HepG2 (cell line): ENCODE measurements at regions not wholly inside any gene's neighbourhood (a gene's known extent, or its start where the extent isn't known, plus 50 kb on each side); places are given as distances from the start of the nearest gene placed in this dataset.

ENCODE experiments used
- ARID2 ChIP-seq: sonication (generic); formaldehyde crosslinking; IDR thresholded peaks from 2 replicates; pipeline ENCODE4 v1.8.1; 2022; ENCODE audit warnings: mild to moderate bottlenecking, missing genetic modification reagents, borderline replicate concordance
- BCL6 ChIP-seq: IDR thresholded peaks from 2 replicates; pipeline ENCODE4 v1.6.1; 2016; ENCODE audit warnings: missing genetic modification reagents, missing compliant biosample characterization
- DZIP1 ChIP-seq: sonication (generic); formaldehyde crosslinking; IDR thresholded peaks from 2 replicates; pipeline ENCODE4 v1.5.0; 2020; ENCODE audit warnings: mild to moderate bottlenecking, missing genetic modification reagents
- HNF4G ChIP-seq, 2 experiments: sonication (generic) in 1 of 2; formaldehyde crosslinking in 1 of 2; IDR thresholded peaks; 2 replicates each; pipeline versions ENCODE4 v1.4.0 to v1.6.1; 2011 to 2020; ENCODE audit warnings: borderline replicate concordance in 2 of 2, low read depth in 2 of 2, mild to moderate bottlenecking in 2 of 2, low read length in 1 of 2, missing genetic modification reagents in 1 of 2, moderate library complexity in 1 of 2
- NCOA1 ChIP-seq: sonication (generic); formaldehyde crosslinking; IDR thresholded peaks from 2 replicates; pipeline ENCODE4 v1.9.0; 2021; ENCODE audit warnings: missing genetic modification reagents
- RERE ChIP-seq: IDR thresholded peaks from 2 replicates; pipeline ENCODE4 v1.6.1; 2016; ENCODE audit warnings: low read depth, missing genetic modification reagents, missing compliant biosample characterization
- SALL1 ChIP-seq: sonication (generic); formaldehyde crosslinking; IDR thresholded peaks from 2 replicates; pipeline ENCODE4 v1.8.0; 2022; ENCODE audit warnings: mild to moderate bottlenecking, missing genetic modification reagents
- SP5 ChIP-seq: IDR thresholded peaks from 2 replicates; pipeline ENCODE4 v1.6.1; 2016; ENCODE audit warnings: low read depth, borderline replicate concordance
- ZNF574 ChIP-seq: sonication (generic); formaldehyde crosslinking; IDR thresholded peaks from 2 replicates; pipeline ENCODE4 v1.4.0; 2020; ENCODE audit warnings: missing genetic modification reagents
- TF ChIP-seq, protein P1 (sequence below): sonication (generic); formaldehyde crosslinking; IDR thresholded peaks from 2 replicates; pipeline ENCODE4 v1.4.0; 2020; ENCODE audit warnings: missing genetic modification reagents
- TF ChIP-seq, protein P2 (sequence below): sonication (generic); formaldehyde crosslinking; IDR thresholded peaks from 2 replicates; pipeline ENCODE4 v1.4.0; 2020; ENCODE audit warnings: missing genetic modification reagents

DNA sequence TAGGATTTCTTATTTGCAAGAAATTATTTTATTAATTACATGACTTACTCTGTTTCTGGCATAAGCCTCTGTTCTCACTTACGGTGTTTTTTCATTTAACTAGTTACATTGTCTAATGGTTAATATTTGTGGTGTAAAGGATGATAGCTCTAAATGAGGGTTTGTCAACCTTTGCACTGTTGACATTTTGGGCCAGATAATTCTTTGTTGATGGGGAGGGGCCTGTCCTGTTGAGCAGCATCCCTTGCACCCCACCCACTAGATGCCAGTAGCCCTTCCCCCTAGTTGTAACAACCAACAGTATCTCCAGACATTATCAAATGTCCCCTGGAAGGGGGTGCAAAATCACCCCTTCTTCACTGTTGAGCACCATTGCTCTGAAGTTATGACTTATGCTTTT is 83.6 kb upstream of the SLC44A3 start (continued):
- no peak for TF ChIP-seq ARID2 (CRISPR knock-in tag)
- TF ChIP-seq, protein P1, sequence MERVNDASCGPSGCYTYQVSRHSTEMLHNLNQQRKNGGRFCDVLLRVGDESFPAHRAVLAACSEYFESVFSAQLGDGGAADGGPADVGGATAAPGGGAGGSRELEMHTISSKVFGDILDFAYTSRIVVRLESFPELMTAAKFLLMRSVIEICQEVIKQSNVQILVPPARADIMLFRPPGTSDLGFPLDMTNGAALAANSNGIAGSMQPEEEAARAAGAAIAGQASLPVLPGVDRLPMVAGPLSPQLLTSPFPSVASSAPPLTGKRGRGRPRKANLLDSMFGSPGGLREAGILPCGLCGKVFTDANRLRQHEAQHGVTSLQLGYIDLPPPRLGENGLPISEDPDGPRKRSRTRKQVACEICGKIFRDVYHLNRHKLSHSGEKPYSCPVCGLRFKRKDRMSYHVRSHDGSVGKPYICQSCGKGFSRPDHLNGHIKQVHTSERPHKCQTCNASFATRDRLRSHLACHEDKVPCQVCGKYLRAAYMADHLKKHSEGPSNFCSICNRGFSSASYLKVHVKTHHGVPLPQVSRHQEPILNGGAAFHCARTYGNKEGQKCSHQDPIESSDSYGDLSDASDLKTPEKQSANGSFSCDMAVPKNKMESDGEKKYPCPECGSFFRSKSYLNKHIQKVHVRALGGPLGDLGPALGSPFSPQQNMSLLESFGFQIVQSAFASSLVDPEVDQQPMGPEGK (CRISPR knock-in tag), result peak; percentile 74
- peak; percentile 39; the same call in 1 of the 2 replicates for TF ChIP-seq HNF4G (IDR thresholded peaks at IDR 0.05; ENCODE audit: borderline replicate concordance, low read depth, low read length)
- no peak for TF ChIP-seq HNF4G (CRISPR knock-in tag; IDR thresholded peaks at IDR 0.05; ENCODE audit: borderline replicate concordance, low read depth)
- no peak for TF ChIP-seq NCOA1 (CRISPR knock-in tag)
- peak; percentile 43; the same call in 1 of the 2 replicates for TF ChIP-seq SALL1 (CRISPR knock-in tag)
- TF ChIP-seq DZIP1 (CRISPR knock-in tag), result no peak
- no peak for TF ChIP-seq BCL6 (CRISPR knock-in tag)
- no peak for TF ChIP-seq ZNF574 (CRISPR knock-in tag)
- no peak for TF ChIP-seq RERE (CRISPR knock-in tag)
- TF ChIP-seq, protein P2, sequence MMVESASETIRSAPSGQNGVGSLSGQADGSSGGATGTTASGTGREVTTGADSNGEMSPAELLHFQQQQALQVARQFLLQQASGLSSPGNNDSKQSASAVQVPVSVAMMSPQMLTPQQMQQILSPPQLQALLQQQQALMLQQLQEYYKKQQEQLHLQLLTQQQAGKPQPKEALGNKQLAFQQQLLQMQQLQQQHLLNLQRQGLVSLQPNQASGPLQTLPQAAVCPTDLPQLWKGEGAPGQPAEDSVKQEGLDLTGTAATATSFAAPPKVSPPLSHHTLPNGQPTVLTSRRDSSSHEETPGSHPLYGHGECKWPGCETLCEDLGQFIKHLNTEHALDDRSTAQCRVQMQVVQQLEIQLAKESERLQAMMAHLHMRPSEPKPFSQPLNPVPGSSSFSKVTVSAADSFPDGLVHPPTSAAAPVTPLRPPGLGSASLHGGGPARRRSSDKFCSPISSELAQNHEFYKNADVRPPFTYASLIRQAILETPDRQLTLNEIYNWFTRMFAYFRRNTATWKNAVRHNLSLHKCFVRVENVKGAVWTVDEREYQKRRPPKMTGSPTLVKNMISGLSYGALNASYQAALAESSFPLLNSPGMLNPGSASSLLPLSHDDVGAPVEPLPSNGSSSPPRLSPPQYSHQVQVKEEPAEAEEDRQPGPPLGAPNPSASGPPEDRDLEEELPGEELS (CRISPR knock-in tag), result peak; percentile 57; the same call in 1 of the 2 replicates
- peak; percentile 45; the same call in 1 of the 2 replicates for TF ChIP-seq SP5 (CRISPR knock-in tag)
